A549 (cell line): ENCODE measurements at regions not wholly inside any gene's neighbourhood (a gene's known extent, or its start where the extent isn't known, plus 50 kb on each side); places are given as distances from the start of the nearest gene placed in this dataset.

Experiments used
- ATAC-seq, 2 experiments: fragments of 200-7000 bp in 1 of 2; fragments of >200 bp in 1 of 2; cut with Nextera tagmentation in 1 of 2; cut with Tn5 transposase in 1 of 2; 3 replicates each; pipeline versions ENCODE4 v1.8.0 to v1.9.1; 2018 to 2020; ENCODE audit warnings: mild to moderate bottlenecking in 1 of 2, moderate library complexity in 1 of 2
- CTCF ChIA-PET: fragments of 300-600 bp; sonication (Branson Sonifier 250); formaldehyde crosslinking; extraction: SDS; loops from one replicate; lab custom pipeline; 2021; ENCODE audit warnings: antibody characterized with exemption, inconsistent platforms; lab: Yijun Ruan, JAX
- POLR2A ChIA-PET: fragments of 350-600 bp; formaldehyde crosslinking; extraction: SDS; loops from one replicate; lab custom pipeline; 2021; ENCODE audit warnings: antibody characterized with exemption, inconsistent platforms; lab: Yijun Ruan, JAX
- DNase-seq, 2 experiments: peaks; one replicate each; pipeline versions ENCODE4 v3.0.0 to v3.0.0-alpha.2; 2011 to 2016; ENCODE audit warnings: low read depth in 1 of 2, low spot score in 1 of 2
- FAIRE-seq: peaks from 2 replicates; lab custom pipeline; 2011; peaks lifted over from hg19 to GRCh38; lab: Jason Lieb, UNC
- H3K27ac ChIP-seq, 2 experiments: fragments of >200 bp; sonication (Bioruptor Twin); formaldehyde crosslinking; 3 replicates each; pipeline ENCODE4 v1.5.1; 2016 to 2017
- H3K4me1 ChIP-seq: fragments of >200 bp; sonication (Bioruptor Twin); formaldehyde crosslinking; 3 replicates; pipeline ENCODE4 v1.6.1; 2016
- H3K4me2 ChIP-seq: fragments of >200 bp; sonication (Bioruptor Twin); formaldehyde crosslinking; 3 replicates; pipeline ENCODE4 v1.6.1; 2016
- H3K4me3 ChIP-seq: fragments of >200 bp; sonication (Bioruptor Twin); formaldehyde crosslinking; 3 replicates; pipeline ENCODE4 v1.5.1; 2016
- H3K9me3 ChIP-seq: fragments of >200 bp; sonication (Bioruptor Twin); formaldehyde crosslinking; 3 replicates; pipeline ENCODE4 v1.6.1; 2016
- CHD2 ChIP-seq: fragments of 150-350 bp; IDR thresholded peaks from 2 replicates; pipeline ENCODE4 v1.6.1; 2014; ENCODE audit warnings: low read length; ENCODE audit not compliant: partially characterized antibody
- CHD4 ChIP-seq: fragments of 200-600 bp; sonication (generic); IDR thresholded peaks from 2 replicates; pipeline ENCODE4 v1.6.1; 2016; ENCODE audit warnings: antibody characterized with exemption, mild to moderate bottlenecking, borderline replicate concordance
- EHMT2 ChIP-seq: fragments of 200-600 bp; sonication (generic); IDR thresholded peaks from 2 replicates; pipeline ENCODE4 v1.6.1; 2016; ENCODE audit warnings: antibody characterized with exemption, low read depth, mild to moderate bottlenecking, moderate library complexity
- ESRRA ChIP-seq: fragments of 150-350 bp; IDR thresholded peaks from 2 replicates; pipeline ENCODE4 v1.6.1; 2014; ENCODE audit warnings: mild to moderate bottlenecking, low read length, borderline replicate concordance
- FOSB ChIP-seq: fragments of 250-450 bp; sonication (Bioruptor Pico); IDR thresholded peaks from 2 replicates; pipeline ENCODE4 v1.5.0; 2020; ENCODE audit warnings: mild to moderate bottlenecking, moderate library complexity
- FOXS1 ChIP-seq: fragments of 250-450 bp; sonication (Bioruptor Pico); IDR thresholded peaks from 2 replicates; pipeline ENCODE4 v1.5.0; 2020; ENCODE audit warnings: mild to moderate bottlenecking, moderate library complexity
- HEYL ChIP-seq: fragments of 250-450 bp; sonication (Bioruptor Pico); IDR thresholded peaks from 2 replicates; pipeline ENCODE4 v1.8.0; 2021; ENCODE audit warnings: mild to moderate bottlenecking, moderate library complexity
- HOXA7 ChIP-seq: fragments of 250-450 bp; sonication (Bioruptor Pico); IDR thresholded peaks from 2 replicates; pipeline ENCODE4 v1.5.0; 2020; ENCODE audit warnings: mild to moderate bottlenecking, moderate library complexity
- HOXB13 ChIP-seq: fragments of 250-450 bp; sonication (Bioruptor Pico); IDR thresholded peaks from 2 replicates; pipeline ENCODE4 v1.5.0; 2020; ENCODE audit warnings: low read depth, mild to moderate bottlenecking, moderate library complexity
- HOXB5 ChIP-seq: fragments of 250-450 bp; sonication (Bioruptor Pico); IDR thresholded peaks from 2 replicates; pipeline ENCODE4 v1.5.0; 2020; ENCODE audit warnings: mild to moderate bottlenecking, moderate library complexity
- KDM1A ChIP-seq: fragments of 200-600 bp; sonication (generic); IDR thresholded peaks from 2 replicates; pipeline ENCODE4 v1.6.1; 2016; ENCODE audit warnings: low read depth, mild to moderate bottlenecking
- KDM5A ChIP-seq: fragments of 200-600 bp; sonication (generic); IDR thresholded peaks from 2 replicates; pipeline ENCODE4 v1.6.1; 2016; ENCODE audit warnings: antibody characterized with exemption, mild to moderate bottlenecking
- MAZ ChIP-seq: fragments of 150-350 bp; IDR thresholded peaks from 2 replicates; pipeline ENCODE4 v1.6.1; 2014; ENCODE audit warnings: antibody characterized with exemption, low read depth, low read length, borderline replicate concordance
- MYC ChIP-seq: IDR thresholded peaks from 2 replicates; pipeline ENCODE4 v1.6.1; 2012; ENCODE audit warnings: mild to moderate bottlenecking, inconsistent platforms, low read length, improper control_type of control experiment, borderline replicate concordance
- NFE2L2 ChIP-seq: fragments of 150-350 bp; conservative IDR thresholded peaks from 2 replicates; pipeline ENCODE4 v1.6.1; 2014; ENCODE audit warnings: low read length
- NPAS2 ChIP-seq: fragments of 250-450 bp; sonication (Bioruptor Pico); IDR thresholded peaks from 2 replicates; pipeline ENCODE4 v1.8.0; 2022; ENCODE audit warnings: mild to moderate bottlenecking, moderate library complexity, borderline replicate concordance
- NR3C1 ChIP-seq: fragments of >200 bp; sonication (Bioruptor Twin); formaldehyde crosslinking; IDR thresholded peaks from 3 replicates; pipeline ENCODE4 v1.6.1; 2017
- POLR2A ChIP-seq: IDR thresholded peaks from 2 replicates; pipeline ENCODE4 v1.6.1; 2012; ENCODE audit warnings: mild to moderate bottlenecking, low read length
- POLR2AphosphoS2 ChIP-seq: conservative IDR thresholded peaks from 2 replicates; pipeline ENCODE4 v1.6.1; 2012; ENCODE audit warnings: low read length, improper control_type of control experiment, inconsistent platforms
- RAD21 ChIP-seq, 2 experiments: fragments of >200 bp in 1 of 2; sonication (Bioruptor Twin) in 1 of 2; formaldehyde crosslinking in 1 of 2; IDR thresholded peaks in 1 of 2; conservative IDR thresholded peaks in 1 of 2; 2 replicates in 1 of 2; 3 replicates in 1 of 2; pipeline ENCODE4 v1.6.1; 2012 to 2018; ENCODE audit warnings: inconsistent platforms in 1 of 2
- RARB ChIP-seq: fragments of 250-450 bp; sonication (Bioruptor Pico); IDR thresholded peaks from 2 replicates; pipeline ENCODE4 v1.8.0; 2021; ENCODE audit warnings: mild to moderate bottlenecking, moderate library complexity
- RNF2 ChIP-seq: fragments of 200-600 bp; sonication (generic); IDR thresholded peaks from 2 replicates; pipeline ENCODE4 v1.6.1; 2016; ENCODE audit warnings: low read depth, mild to moderate bottlenecking, antibody characterized with exemption, moderate library complexity, borderline replicate concordance
- SMC3 ChIP-seq: fragments of >200 bp; sonication (Bioruptor Twin); formaldehyde crosslinking; IDR thresholded peaks from 3 replicates; pipeline ENCODE4 v1.6.1; 2018; ENCODE audit warnings: inconsistent platforms
- SREBF2 ChIP-seq: fragments of 450-650 bp; IDR thresholded peaks from 2 replicates; pipeline ENCODE4 v1.6.1; 2014; ENCODE audit warnings: mild to moderate bottlenecking, moderate library complexity
- ZC3H11A ChIP-seq: fragments of 450-650 bp; IDR thresholded peaks from 2 replicates; pipeline ENCODE4 v1.6.1; 2014; ENCODE audit warnings: antibody characterized with exemption, mild to moderate bottlenecking
- WGBS: methylation state at CpG from one replicate; pipeline ENCODE4 v1.1.6; 2017; ENCODE audit errors: missing lambda C conversion rate; 5-methylcytosine and 5-hydroxymethylcytosine counted together
- TF ChIP-seq, protein P1 (sequence below): IDR thresholded peaks from 2 replicates; pipeline ENCODE4 v1.6.1; 2012; ENCODE audit warnings: low read depth, borderline replicate concordance
- TF ChIP-seq, protein P2 (sequence below): fragments of >200 bp; sonication (Bioruptor Twin); formaldehyde crosslinking; IDR thresholded peaks from 3 replicates; pipeline ENCODE4 v1.5.1; 2016
- TF ChIP-seq, protein P3 (sequence below): fragments of >200 bp; sonication (Bioruptor Twin); formaldehyde crosslinking; IDR thresholded peaks from 2 replicates; pipeline ENCODE4 v1.6.1; 2016
- TF ChIP-seq, protein P4 (sequence below): fragments of 250-450 bp; sonication (Bioruptor Pico); IDR thresholded peaks from 2 replicates; pipeline ENCODE4 v1.5.0; 2021; ENCODE audit warnings: mild to moderate bottlenecking, moderate library complexity, borderline replicate concordance
- TF ChIP-seq, protein P5 (sequence below): fragments of 250-450 bp; sonication (Bioruptor Pico); IDR thresholded peaks from 2 replicates; pipeline ENCODE4 v1.5.0; 2020; ENCODE audit warnings: low read depth, mild to moderate bottlenecking, moderate library complexity

DNA sequence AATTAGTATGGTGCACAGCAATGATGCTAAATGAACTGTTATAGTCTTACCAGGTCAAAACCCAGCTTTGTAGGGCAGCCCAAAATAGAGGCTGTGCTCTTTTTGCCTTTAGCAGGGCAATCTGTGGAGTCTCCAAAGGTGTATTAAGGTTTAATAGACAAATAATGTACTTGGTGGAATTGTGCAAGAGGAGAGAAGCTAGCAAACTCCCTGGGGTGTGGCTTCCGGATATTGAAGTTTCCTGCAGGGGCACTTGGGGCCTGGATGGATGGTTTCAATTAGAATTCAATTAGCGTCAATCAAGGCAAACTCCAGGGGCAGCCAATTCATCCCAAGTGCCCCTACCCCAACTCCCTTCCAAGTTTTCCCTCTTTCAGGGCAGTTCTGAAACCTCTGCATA is 285.8 kb downstream of the UTP18 start:
- no peak for ATAC-seq
- ChIA-PET POLR2A (no interaction called here), CTCF (interaction anchor here (1.3 to 4.3 kb wide), 3 partner anchors 10 to 84 kb away, joined by 3 to 47 read pairs (median 7); no protein-coding TSS in a partner anchor)
- Histone ChIP-seq H3K9me3 (no peaks in the 10 kb centered on the region), H3K27ac (no peak overlapping the region), H3K4me3 (no peak overlapping the region), H3K4me1 (no peaks in the 10 kb centered on the region), H3K4me2 (no peak overlapping the region)
- WGBS: 56% methylated on average over 2 of the region's 2 CpGs
- no peak for FAIRE-seq
- DNase-seq: no peak
- TF ChIP-seq NFE2L2 (no peak), HOXB5 (no peak), RARB (CRISPR knock-in tag) (no peak), NR3C1 (no peak), POLR2A (no peak), POLR2AphosphoS2 (no peak), RAD21 (conservative IDR thresholded peaks at IDR 0.05 in 1 of 2, IDR thresholded peaks at IDR 0.05 in 1 of 2) (no peak), FOSB (CRISPR knock-in tag) (no peak), KDM5A (no peak), CHD4 (no peak), KDM1A (no peak), ESRRA (no peak), RNF2 (no peak), MAZ (no peak), EHMT2 (no peak), HOXB13 (CRISPR knock-in tag) (no peak)
- TF ChIP-seq, protein P1, sequence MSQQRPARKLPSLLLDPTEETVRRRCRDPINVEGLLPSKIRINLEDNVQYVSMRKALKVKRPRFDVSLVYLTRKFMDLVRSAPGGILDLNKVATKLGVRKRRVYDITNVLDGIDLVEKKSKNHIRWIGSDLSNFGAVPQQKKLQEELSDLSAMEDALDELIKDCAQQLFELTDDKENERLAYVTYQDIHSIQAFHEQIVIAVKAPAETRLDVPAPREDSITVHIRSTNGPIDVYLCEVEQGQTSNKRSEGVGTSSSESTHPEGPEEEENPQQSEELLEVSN: no peak
- TF ChIP-seq, protein P2, sequence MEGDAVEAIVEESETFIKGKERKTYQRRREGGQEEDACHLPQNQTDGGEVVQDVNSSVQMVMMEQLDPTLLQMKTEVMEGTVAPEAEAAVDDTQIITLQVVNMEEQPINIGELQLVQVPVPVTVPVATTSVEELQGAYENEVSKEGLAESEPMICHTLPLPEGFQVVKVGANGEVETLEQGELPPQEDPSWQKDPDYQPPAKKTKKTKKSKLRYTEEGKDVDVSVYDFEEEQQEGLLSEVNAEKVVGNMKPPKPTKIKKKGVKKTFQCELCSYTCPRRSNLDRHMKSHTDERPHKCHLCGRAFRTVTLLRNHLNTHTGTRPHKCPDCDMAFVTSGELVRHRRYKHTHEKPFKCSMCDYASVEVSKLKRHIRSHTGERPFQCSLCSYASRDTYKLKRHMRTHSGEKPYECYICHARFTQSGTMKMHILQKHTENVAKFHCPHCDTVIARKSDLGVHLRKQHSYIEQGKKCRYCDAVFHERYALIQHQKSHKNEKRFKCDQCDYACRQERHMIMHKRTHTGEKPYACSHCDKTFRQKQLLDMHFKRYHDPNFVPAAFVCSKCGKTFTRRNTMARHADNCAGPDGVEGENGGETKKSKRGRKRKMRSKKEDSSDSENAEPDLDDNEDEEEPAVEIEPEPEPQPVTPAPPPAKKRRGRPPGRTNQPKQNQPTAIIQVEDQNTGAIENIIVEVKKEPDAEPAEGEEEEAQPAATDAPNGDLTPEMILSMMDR: no peak
- TF ChIP-seq, protein P3, sequence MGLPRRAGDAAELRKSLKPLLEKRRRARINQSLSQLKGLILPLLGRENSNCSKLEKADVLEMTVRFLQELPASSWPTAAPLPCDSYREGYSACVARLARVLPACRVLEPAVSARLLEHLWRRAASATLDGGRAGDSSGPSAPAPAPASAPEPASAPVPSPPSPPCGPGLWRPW: no peak

DNA sequence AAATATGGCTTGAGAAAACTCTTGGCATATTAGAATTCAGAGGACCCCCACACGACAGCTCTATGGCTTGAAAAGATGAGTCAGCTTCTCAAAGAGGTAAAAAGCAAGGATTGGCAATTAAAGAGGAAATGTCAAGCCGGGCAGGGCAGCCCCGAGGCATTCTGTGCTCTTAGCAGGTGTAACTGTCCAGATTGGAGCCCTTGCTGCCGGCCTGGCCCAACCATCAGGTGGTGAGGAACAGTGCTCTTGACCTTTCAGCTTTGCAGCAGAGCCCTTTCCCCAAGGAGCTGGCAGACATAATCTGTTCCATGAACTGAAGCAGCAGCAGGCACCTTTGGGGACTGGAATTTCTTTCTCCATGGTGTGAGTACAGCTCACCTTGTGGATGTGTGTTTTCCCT is 287.8 kb downstream of the UTP18 start:
- TF ChIP-seq FOXS1: no peak
- TF ChIP-seq, protein P4, sequence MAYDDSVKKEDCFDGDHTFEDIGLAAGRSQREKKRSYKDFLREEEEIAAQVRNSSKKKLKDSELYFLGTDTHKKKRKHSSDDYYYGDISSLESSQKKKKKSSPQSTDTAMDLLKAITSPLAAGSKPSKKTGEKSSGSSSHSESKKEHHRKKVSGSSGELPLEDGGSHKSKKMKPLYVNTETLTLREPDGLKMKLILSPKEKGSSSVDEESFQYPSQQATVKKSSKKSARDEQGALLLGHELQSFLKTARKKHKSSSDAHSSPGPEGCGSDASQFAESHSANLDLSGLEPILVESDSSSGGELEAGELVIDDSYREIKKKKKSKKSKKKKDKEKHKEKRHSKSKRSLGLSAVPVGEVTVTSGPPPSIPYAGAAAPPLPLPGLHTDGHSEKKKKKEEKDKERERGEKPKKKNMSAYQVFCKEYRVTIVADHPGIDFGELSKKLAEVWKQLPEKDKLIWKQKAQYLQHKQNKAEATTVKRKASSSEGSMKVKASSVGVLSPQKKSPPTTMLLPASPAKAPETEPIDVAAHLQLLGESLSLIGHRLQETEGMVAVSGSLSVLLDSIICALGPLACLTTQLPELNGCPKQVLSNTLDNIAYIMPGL: no peak
- TF ChIP-seq HEYL: no peak
- no peak for TF ChIP-seq SMC3
- TF ChIP-seq HOXA7 (CRISPR knock-in tag): no peak
- TF ChIP-seq MYC: no peak
- no peak for TF ChIP-seq RARB (CRISPR knock-in tag)
- TF ChIP-seq CHD2: no peak
- TF ChIP-seq SREBF2: no peak
- no peak for TF ChIP-seq ZC3H11A
- TF ChIP-seq, protein P5, sequence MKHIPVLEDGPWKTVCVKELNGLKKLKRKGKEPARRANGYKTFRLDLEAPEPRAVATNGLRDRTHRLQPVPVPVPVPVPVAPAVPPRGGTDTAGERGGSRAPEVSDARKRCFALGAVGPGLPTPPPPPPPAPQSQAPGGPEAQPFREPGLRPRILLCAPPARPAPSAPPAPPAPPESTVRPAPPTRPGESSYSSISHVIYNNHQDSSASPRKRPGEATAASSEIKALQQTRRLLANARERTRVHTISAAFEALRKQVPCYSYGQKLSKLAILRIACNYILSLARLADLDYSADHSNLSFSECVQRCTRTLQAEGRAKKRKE (CRISPR knock-in tag): no peak
- TF ChIP-seq NPAS2 (CRISPR knock-in tag): no peak
- no peak for TF ChIP-seq EHMT2
- TF ChIP-seq RNF2: no peak
- TF ChIP-seq POLR2AphosphoS2: no peak
- ChIA-PET CTCF (interaction anchor here (0.8 to 4.3 kb wide), 3 partner anchors 12 to 176 kb away, joined by 3 to 47 read pairs (median 3); no protein-coding TSS in a partner anchor), POLR2A (no interaction called here)
- Histone ChIP-seq H3K4me3 (no peak overlapping the region), H3K4me1 (no peaks in the 10 kb centered on the region), H3K9me3 (no peaks in the 10 kb centered on the region), H3K4me2 (no peak overlapping the region), H3K27ac (no peak overlapping the region)
- ATAC-seq: no peak
- 3% methylated on average over 4 of the region's 4 CpGs for WGBS
- DNase-seq: no peak
- FAIRE-seq: no peak
